Tibial nerve (tissue), 4 donors: ENCODE measurements at regions not wholly inside any gene's neighbourhood (a gene's known extent, or its start where the extent isn't known, plus 50 kb on each side); places are given as distances from the start of the nearest gene placed in this dataset.

Experiments
- DNase-seq, 2 donors: peaks; one replicate each; pipeline ENCODE4 v3.0.0-alpha.2; 2019; ENCODE audit warnings: low spot score in 2 of 2
- H3K27ac ChIP-seq, 4 donors: fragments of 200-600 bp; sonication (generic) in 3 of 4; one replicate each; pipeline ENCODE4 v1.5.1; 2017 to 2019; ENCODE audit warnings: mild to moderate bottlenecking in 1 of 4
- H3K27me3 ChIP-seq, 2 donors: fragments of 200-600 bp; sonication (generic) in 1 of 2; one replicate each; pipeline versions ENCODE4 v1.5.1 to v1.6.0; 2017 to 2019
- H3K36me3 ChIP-seq, 3 donors: fragments of 200-600 bp; sonication (generic); one replicate each; pipeline ENCODE4 v1.5.1; 2018 to 2019
- H3K4me1 ChIP-seq, 4 donors: fragments of 200-600 bp; sonication (generic) in 3 of 4; one replicate each; pipeline ENCODE4 v1.5.1; 2017 to 2019
- H3K4me3 ChIP-seq, 4 donors: fragments of 200-600 bp; sonication (generic) in 3 of 4; one replicate each; pipeline ENCODE4 v1.5.1; 2017 to 2019; ENCODE audit warnings: mild to moderate bottlenecking in 1 of 4, moderate library complexity in 1 of 4
- H3K9me3 ChIP-seq, 4 donors: fragments of 200-600 bp; sonication (generic) in 3 of 4; one replicate each; pipeline ENCODE4 v1.5.1; 2017 to 2019
- EP300 ChIP-seq, 2 donors: sonication (generic); formaldehyde crosslinking; IDR thresholded peaks; one replicate each; pipeline ENCODE4 v1.6.1; 2017; ENCODE audit warnings: antibody characterized with exemption in 2 of 2, mild to moderate bottlenecking in 1 of 2
- POLR2A ChIP-seq, 2 donors: fragments of 450-650 bp; IDR thresholded peaks; one replicate each; pipeline ENCODE4 v1.6.1; 2017; ENCODE audit warnings: antibody characterized with exemption in 2 of 2, mild to moderate bottlenecking in 2 of 2, moderate library complexity in 2 of 2
- WGBS, 2 donors: methylation state at CpG; one replicate each; pipeline ENCODE4 v1.1.5; 2018; 5-methylcytosine and 5-hydroxymethylcytosine counted together
- TF ChIP-seq, protein P1 (sequence below), 5 experiments: fragments of 200-600 bp in 3 of 5; fragments of 450-650 bp in 2 of 5; sonication (generic) in 3 of 5; IDR thresholded peaks; one replicate each; pipeline ENCODE4 v1.5.1; 2016 to 2019; ENCODE audit warnings: antibody characterized with exemption in 5 of 5, mild to moderate bottlenecking in 3 of 5, moderate library complexity in 2 of 5

DNA sequence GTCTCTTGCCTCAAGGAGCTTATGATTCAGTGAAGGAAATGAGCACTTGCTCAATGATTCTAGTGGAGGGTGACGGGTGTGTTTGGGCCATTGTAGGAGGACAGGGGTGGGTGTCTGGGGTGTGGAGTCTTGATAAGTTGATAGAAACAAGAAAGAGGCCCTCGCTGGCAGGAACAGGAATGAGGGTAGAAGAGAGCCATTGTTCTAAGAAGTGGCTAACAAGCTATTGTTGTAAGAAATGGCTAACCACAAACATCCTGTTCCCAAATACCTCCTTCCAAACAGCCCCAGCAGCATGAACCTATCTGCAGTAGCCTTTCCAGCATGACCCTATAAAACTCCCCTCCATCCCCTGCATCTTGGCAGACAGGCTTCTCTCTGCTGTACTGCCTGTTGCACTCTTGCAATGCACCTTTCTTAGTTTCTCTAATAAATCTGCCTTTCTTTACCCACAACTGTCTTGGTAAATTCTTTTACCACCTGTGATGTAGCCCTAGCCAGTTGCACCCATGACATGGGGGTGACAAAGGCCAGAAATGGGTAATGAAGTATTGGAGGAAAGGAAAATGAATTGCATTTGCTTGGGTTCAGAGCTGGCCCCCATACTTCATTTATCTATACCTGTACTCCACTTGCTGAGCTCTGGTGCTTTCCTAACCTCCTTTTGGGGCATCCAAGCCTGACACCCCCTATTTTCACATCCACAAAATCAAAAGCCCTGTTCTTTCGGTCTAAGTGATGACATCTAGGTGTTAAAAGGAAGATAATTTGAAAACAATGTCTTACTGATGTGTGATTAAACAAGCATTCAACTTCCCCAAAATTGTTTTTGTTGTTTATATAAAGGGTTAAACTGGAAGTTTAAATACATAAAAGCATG lies 389.1 kb downstream of the GRIN2B start:
- WGBS, 2 donors = 70 to 78% methylated on average over 3 of the region's 3 CpGs
- no peaks in the 10 kb centered on the region for H3K4me1 ChIP-seq
- no peaks in the 10 kb centered on the region for H3K9me3 ChIP-seq

DNA sequence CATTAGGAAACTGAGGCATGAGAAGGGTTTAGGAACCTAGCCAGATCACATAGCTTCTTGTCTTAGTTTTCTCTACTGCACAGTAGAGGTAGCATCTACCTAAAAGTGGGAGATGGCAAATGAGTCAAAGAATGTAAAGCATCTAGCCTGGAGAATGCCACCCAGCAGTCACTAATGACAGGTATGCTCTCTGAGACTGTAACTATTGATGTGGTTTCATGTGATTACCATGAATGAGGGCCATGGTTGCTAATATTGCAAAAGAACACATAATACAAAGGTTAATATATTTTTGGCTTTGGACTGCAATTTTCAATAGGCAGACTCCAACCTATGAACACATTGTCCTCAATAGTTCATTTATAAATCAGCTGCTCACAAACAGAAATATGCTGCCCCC lies 389.9 kb downstream of the GRIN2B start:
- no peaks in the 10 kb centered on the region for H3K9me3 ChIP-seq
- no peak overlapping the region for H3K4me3 ChIP-seq
- TF ChIP-seq POLR2A (IDR thresholded peaks at IDR 0.05) = no peak
- TF ChIP-seq, protein P1, sequence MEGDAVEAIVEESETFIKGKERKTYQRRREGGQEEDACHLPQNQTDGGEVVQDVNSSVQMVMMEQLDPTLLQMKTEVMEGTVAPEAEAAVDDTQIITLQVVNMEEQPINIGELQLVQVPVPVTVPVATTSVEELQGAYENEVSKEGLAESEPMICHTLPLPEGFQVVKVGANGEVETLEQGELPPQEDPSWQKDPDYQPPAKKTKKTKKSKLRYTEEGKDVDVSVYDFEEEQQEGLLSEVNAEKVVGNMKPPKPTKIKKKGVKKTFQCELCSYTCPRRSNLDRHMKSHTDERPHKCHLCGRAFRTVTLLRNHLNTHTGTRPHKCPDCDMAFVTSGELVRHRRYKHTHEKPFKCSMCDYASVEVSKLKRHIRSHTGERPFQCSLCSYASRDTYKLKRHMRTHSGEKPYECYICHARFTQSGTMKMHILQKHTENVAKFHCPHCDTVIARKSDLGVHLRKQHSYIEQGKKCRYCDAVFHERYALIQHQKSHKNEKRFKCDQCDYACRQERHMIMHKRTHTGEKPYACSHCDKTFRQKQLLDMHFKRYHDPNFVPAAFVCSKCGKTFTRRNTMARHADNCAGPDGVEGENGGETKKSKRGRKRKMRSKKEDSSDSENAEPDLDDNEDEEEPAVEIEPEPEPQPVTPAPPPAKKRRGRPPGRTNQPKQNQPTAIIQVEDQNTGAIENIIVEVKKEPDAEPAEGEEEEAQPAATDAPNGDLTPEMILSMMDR (IDR thresholded peaks at IDR 0.05) = no peak
- no peak for TF ChIP-seq EP300 (IDR thresholded peaks at IDR 0.05)
- DNase-seq = no peak
- H3K4me1 ChIP-seq = no peaks in the 10 kb centered on the region
- H3K27me3 ChIP-seq = no peaks in the 10 kb centered on the region
- H3K27ac ChIP-seq = no peak overlapping the region
- H3K36me3 ChIP-seq = no peaks in the 10 kb centered on the region

More for the DNA sequence above, 389.1 kb downstream of the GRIN2B start:
- DNase-seq = no peak
- H3K27ac ChIP-seq = no peak overlapping the region
- TF ChIP-seq, protein P1 (IDR thresholded peaks at IDR 0.05) = no peak
- TF ChIP-seq EP300 (IDR thresholded peaks at IDR 0.05) (no peak), POLR2A (IDR thresholded peaks at IDR 0.05) (no peak)
- H3K36me3 ChIP-seq = no peaks in the 10 kb centered on the region
- H3K4me3 ChIP-seq = no peak overlapping the region
- H3K27me3 ChIP-seq = no peaks in the 10 kb centered on the region

DNA sequence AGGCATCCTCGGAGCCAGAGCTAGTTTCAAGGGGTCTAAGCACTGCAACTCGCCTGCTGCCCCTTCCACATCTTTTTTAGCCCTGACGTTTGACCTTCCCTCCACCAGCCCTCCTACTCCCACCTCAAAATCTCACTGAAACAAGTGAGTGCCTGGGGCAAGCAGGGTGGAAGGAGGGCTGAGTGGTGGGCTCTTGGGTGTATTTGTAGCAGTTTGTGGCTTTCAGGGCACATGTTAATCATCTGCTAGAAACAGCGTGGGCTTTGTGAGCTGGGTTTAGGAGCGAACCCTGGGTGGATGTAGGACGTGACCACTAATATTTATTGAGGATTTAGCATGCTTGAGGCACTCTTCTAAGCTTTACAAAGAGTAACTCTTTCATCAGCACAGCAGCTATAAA lies 390.3 kb downstream of the GRIN2B start:
- no peak for DNase-seq
- H3K36me3 ChIP-seq = no peaks in the 10 kb centered on the region
- WGBS, 2 donors = 74 to 78% methylated on average over 6 of the region's 6 CpGs
- TF ChIP-seq, protein P1 (IDR thresholded peaks at IDR 0.05) = no peak
- TF ChIP-seq EP300 (IDR thresholded peaks at IDR 0.05) (no peak), POLR2A (IDR thresholded peaks at IDR 0.05) (no peak)
- no peaks in the 10 kb centered on the region for H3K4me1 ChIP-seq
- no peaks in the 10 kb centered on the region for H3K27me3 ChIP-seq
- no peaks in the 10 kb centered on the region for H3K9me3 ChIP-seq
- no peak overlapping the region for H3K27ac ChIP-seq
- H3K4me3 ChIP-seq = no peak overlapping the region

DNA sequence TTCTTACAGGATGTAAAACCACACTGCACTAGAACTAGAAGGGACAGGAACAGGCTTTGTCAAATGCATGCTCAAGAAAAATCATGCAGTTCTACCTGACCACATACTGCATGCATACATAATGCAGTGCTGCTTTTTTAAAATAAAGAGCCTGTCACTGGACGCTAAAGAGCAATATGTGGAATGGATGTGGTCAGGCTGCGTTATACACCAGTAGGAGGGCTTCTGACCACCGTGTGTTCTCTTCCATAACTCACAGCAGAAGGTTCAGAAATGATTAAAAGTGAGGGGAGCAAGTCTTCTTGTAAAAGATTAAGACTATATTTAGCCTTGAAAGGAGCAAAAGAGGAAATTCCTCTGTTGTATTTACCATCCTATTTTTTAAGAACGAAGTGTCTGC lies 392.0 kb downstream of the EMP1 start:
- Histone ChIP-seq H3K36me3 (no peaks in the 10 kb centered on the region), H3K27me3 (no peaks in the 10 kb centered on the region), H3K4me3 (no peak overlapping the region), H3K4me1 (no peaks in the 10 kb centered on the region), H3K27ac (no peak overlapping the region), H3K9me3 (no peaks in the 10 kb centered on the region)
- TF ChIP-seq, protein P1 (IDR thresholded peaks at IDR 0.05) = no peak
- TF ChIP-seq EP300 (IDR thresholded peaks at IDR 0.05) = no peak
- no peak for TF ChIP-seq POLR2A (IDR thresholded peaks at IDR 0.05)
- no peak for DNase-seq
- 53 to 56% methylated on average over 4 of the region's 4 CpGs for WGBS, 2 donors

DNA sequence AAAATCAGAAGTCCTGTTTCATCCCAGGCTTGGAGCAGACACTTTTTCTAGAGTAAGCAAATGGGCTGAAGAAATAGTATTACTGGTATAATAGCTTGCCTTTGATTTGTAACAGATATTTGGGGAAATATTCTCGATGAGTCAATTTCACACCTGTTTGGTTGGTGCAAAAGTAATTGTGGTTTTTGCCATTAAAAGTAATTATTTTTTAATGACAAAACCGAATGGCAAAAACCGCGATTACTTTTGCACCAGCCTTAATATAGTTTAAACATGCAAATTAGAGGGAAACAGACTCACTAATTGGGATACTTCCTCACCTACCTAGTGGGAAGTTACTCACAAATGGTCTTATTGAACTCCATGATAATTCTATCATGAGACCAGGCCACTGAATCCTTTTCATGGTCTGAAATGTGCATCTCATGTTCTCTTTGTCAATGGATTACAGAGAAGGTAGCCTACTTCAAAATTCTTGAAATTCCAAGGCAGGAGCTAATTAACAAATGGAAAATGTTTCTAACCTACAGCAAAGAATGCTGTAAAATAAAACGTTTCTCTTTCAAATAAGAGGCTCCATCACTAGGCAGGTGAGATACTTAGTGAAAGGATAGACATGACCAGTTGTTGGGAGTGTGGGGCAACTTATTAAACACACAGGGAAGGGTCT lies 391.3 kb downstream of the EMP1 start:
- TF ChIP-seq POLR2A (IDR thresholded peaks at IDR 0.05) (no peak), EP300 (IDR thresholded peaks at IDR 0.05) (no peak)
- H3K9me3 ChIP-seq = no peaks in the 10 kb centered on the region
- 74 to 75% methylated on average over 5 of the region's 5 CpGs for WGBS, 2 donors
- no peak overlapping the region for H3K4me3 ChIP-seq
- no peak for DNase-seq
- H3K36me3 ChIP-seq = no peaks in the 10 kb centered on the region
- H3K4me1 ChIP-seq = no peaks in the 10 kb centered on the region
- no peaks in the 10 kb centered on the region for H3K27me3 ChIP-seq
- no peak overlapping the region for H3K27ac ChIP-seq
